K562 (cell line): ENCODE measurements at regions not wholly inside any gene's neighbourhood (a gene's known extent, or its start where the extent isn't known, plus 50 kb on each side); places are given as distances from the start of the nearest gene placed in this dataset.

Experiments
- ATAC-seq: fragments of 200-7000 bp; cut with Tn5 transposase; 3 replicates; pipeline ENCODE4 v1.9.1; 2020; ENCODE audit warnings: moderate library complexity
- BruUV-seq: library from RNA; stranded (reverse); fragments of 400-500 nt; replicated peaks from 2 replicates; lab custom pipeline; 2021; lab: Mats Ljungman, UMichigan
- CTCF ChIA-PET: fragments of 300-600 bp; formaldehyde crosslinking; extraction: SDS; loops from one replicate; lab custom pipeline; 2021; ENCODE audit warnings: low intra/inter-chr PET ratio; lab: Yijun Ruan, JAX
- POLR2A ChIA-PET: fragments of 300-600, 350-650 bp; sonication (Branson Sonifier 250); formaldehyde crosslinking; extraction: SDS; loops from one replicate; lab custom pipeline; 2021; ENCODE audit warnings: antibody characterized with exemption, inconsistent platforms; lab: Yijun Ruan, JAX
- DNase-seq, 4 experiments: peaks; one replicate each; pipeline versions ENCODE4 v3.0.0 to v3.0.0-alpha.2; 2011 to 2018; ENCODE audit warnings: low spot score in 3 of 4, mixed read lengths in 3 of 4; ENCODE audit errors: extremely low read depth in 1 of 4
- FAIRE-seq: peaks from 2 replicates; lab custom pipeline; 2011; peaks lifted over from hg19 to GRCh38; lab: Jason Lieb, UNC
- H2AFZ ChIP-seq: 2 replicates; pipeline ENCODE4 v1.6.0; 2011; ENCODE audit warnings: low read depth, low read length, control low read depth, inconsistent platforms
- H3K27ac ChIP-seq: fragments of 200-600 bp; 3 replicates; pipeline ENCODE4 v1.8.0; 2011; ENCODE audit warnings: low read depth, mild to moderate bottlenecking, control low read depth, inconsistent platforms, low read length, moderate library complexity, mixed read lengths; ENCODE audit errors: extremely low read depth
- H3K27me3 ChIP-seq, 2 experiments: fragments of 300-600 bp in 1 of 2; 2 replicates in 1 of 2; 3 replicates in 1 of 2; pipeline versions ENCODE4 v1.6.0 to v1.8.0; 2011; ENCODE audit warnings: inconsistent platforms in 2 of 2, low read length in 2 of 2, mild to moderate bottlenecking in 1 of 2, mixed read lengths in 1 of 2, moderate library complexity in 1 of 2; ENCODE audit not compliant: control insufficient read depth in 2 of 2, insufficient read depth in 2 of 2
- H3K36me3 ChIP-seq: fragments of 300-600 bp; 3 replicates; pipeline ENCODE4 v1.8.0; 2011; ENCODE audit warnings: mild to moderate bottlenecking, low read length, inconsistent platforms; ENCODE audit not compliant: control insufficient read depth, insufficient read depth
- H3K4me1 ChIP-seq, 2 experiments: fragments of 200-600 bp in 1 of 2; replicated peaks in 1 of 2; 2 replicates in 1 of 2; 3 replicates in 1 of 2; pipeline versions ENCODE4 v1.5.1 to v1.8.0; 2011; ENCODE audit warnings: inconsistent platforms in 2 of 2, low read length in 2 of 2, mild to moderate bottlenecking in 1 of 2, mixed read lengths in 1 of 2, moderate library complexity in 1 of 2; ENCODE audit not compliant: control insufficient read depth in 2 of 2, insufficient read depth in 2 of 2
- H3K4me2 ChIP-seq: 2 replicates; pipeline ENCODE4 v1.6.1; 2011; ENCODE audit warnings: low read length, control low read depth, inconsistent platforms, mixed read lengths; ENCODE audit not compliant: insufficient read depth
- H3K4me3 ChIP-seq: fragments of 200-600 bp; sonication (generic), shearing (Covaris generic); 2 replicates; pipeline ENCODE4 v1.5.1; 2016; ENCODE audit warnings: control low read depth, inconsistent platforms
- H3K79me2 ChIP-seq: fragments of 200-600 bp; 3 replicates; pipeline ENCODE4 v1.8.0; 2011; ENCODE audit warnings: low read length, inconsistent platforms; ENCODE audit not compliant: control insufficient read depth, insufficient read depth
- H3K9ac ChIP-seq, 2 experiments: 2 replicates each; pipeline versions ENCODE4 v1.6.0 to v1.6.1; 2011; ENCODE audit warnings: low read depth in 2 of 2, low read length in 2 of 2, control low read depth in 1 of 2, inconsistent platforms in 1 of 2, mild to moderate bottlenecking in 1 of 2, mixed read lengths in 1 of 2; ENCODE audit not compliant: insufficient read depth in 1 of 2
- H3K9me1 ChIP-seq: one replicate; pipeline ENCODE4 v1.6.0; 2011; ENCODE audit warnings: inconsistent platforms, mild to moderate bottlenecking, low read length, moderate library complexity; ENCODE audit not compliant: control insufficient read depth, insufficient read depth
- H3K9me3 ChIP-seq: replicated peaks from 2 replicates; pipeline ENCODE4 v1.5.1; 2011; ENCODE audit warnings: low read depth, low read length, inconsistent platforms; ENCODE audit not compliant: control insufficient read depth, insufficient read depth
- H4K20me1 ChIP-seq: replicated peaks from 2 replicates; pipeline ENCODE4 v1.6.1; 2011; ENCODE audit warnings: low read length, inconsistent platforms, mixed read lengths; ENCODE audit not compliant: control insufficient read depth, insufficient read depth
- ARNT ChIP-seq, 2 experiments: fragments of 450-650 bp; IDR thresholded peaks; 2 replicates each; pipeline ENCODE4 v1.6.1; 2016; ENCODE audit warnings: mild to moderate bottlenecking in 1 of 2
- C11orf30 ChIP-seq: fragments of 450-650 bp; IDR thresholded peaks from 2 replicates; pipeline ENCODE4 v1.6.1; 2016; ENCODE audit warnings: low read depth, mild to moderate bottlenecking
- CBFA2T2 ChIP-seq: fragments of 450-650 bp; conservative IDR thresholded peaks from 2 replicates; pipeline ENCODE4 v1.6.1; 2017; ENCODE audit warnings: mild to moderate bottlenecking
- CBX1 ChIP-seq: sonication (generic); IDR thresholded peaks from 2 replicates; pipeline ENCODE4 v1.6.1; 2016; ENCODE audit warnings: antibody characterized with exemption, low read depth, mild to moderate bottlenecking
- FOS ChIP-seq: IDR thresholded peaks from 3 replicates; pipeline ENCODE4 v1.6.1; 2011; ENCODE audit not compliant: insufficient read length; ENCODE audit errors: extremely low read depth
- NR3C1 ChIP-seq: sonication (generic); formaldehyde crosslinking; IDR thresholded peaks from 2 replicates; pipeline ENCODE4 v1.8.1; 2022; ENCODE audit warnings: missing genetic modification reagents
- NRF1 ChIP-seq, 2 experiments: fragments of 450-650 bp; IDR thresholded peaks in 1 of 2; conservative IDR thresholded peaks in 1 of 2; 2 replicates each; pipeline ENCODE4 v1.6.1; 2014; ENCODE audit warnings: mild to moderate bottlenecking in 2 of 2
- PHF20 ChIP-seq: fragments of 450-650 bp; IDR thresholded peaks from 2 replicates; pipeline ENCODE4 v1.6.1; 2018; ENCODE audit not compliant: partially characterized antibody
- PPARD ChIP-seq: fragments of 250-450 bp; sonication (Bioruptor Pico); IDR thresholded peaks from 2 replicates; pipeline ENCODE4 v1.8.0; 2022; ENCODE audit warnings: inconsistent platforms, mild to moderate bottlenecking, moderate library complexity
- RBM17 ChIP-seq: fragments of 200-400 bp; formaldehyde crosslinking; IDR thresholded peaks from 2 replicates; pipeline ENCODE4 v1.6.1; 2017; ENCODE audit warnings: low read depth, mild to moderate bottlenecking, low read length, borderline replicate concordance
- SRSF9 ChIP-seq: fragments of 200-400 bp; formaldehyde crosslinking; IDR thresholded peaks from 2 replicates; pipeline ENCODE4 v1.6.1; 2017; ENCODE audit warnings: low read depth, low read length, borderline replicate concordance
- TCF7L2 ChIP-seq: fragments of 150-350 bp; IDR thresholded peaks from 2 replicates; pipeline ENCODE4 v1.6.1; 2016; ENCODE audit warnings: low read depth, mild to moderate bottlenecking, low read length, moderate library complexity
- ZNF717 ChIP-seq: fragments of 250-450 bp; sonication (Bioruptor Pico); IDR thresholded peaks from 2 replicates; pipeline ENCODE4 v1.5.0; 2021
- ZNF764 ChIP-seq: fragments of 250-450 bp; sonication (Bioruptor Pico); IDR thresholded peaks from 2 replicates; pipeline ENCODE4 v1.4.0; 2020; ENCODE audit warnings: low read depth, mild to moderate bottlenecking, moderate library complexity
- in situ Hi-C: fragments of 300-500 bp; cut with MboI; formaldehyde crosslinking; loops from 4 replicates; pipeline ENCODE4 v1.15.0; 2018; ENCODE audit warnings: inconsistent platforms, mixed read lengths
- intact Hi-C: fragments of 100-400 bp; cut with micrococcal nuclease; formaldehyde crosslinking; loops from 2 replicates; pipeline ENCODE4 v1.14.2; 2022
- TF ChIP-seq, protein P1 (sequence below): fragments of 450-650 bp; formaldehyde crosslinking; IDR thresholded peaks from 2 replicates; pipeline ENCODE4 v1.4.0; 2022; ENCODE audit warnings: missing genetic modification characterization
- TF ChIP-seq, protein P2 (sequence below): fragments of 150-350 bp; conservative IDR thresholded peaks from 2 replicates; pipeline ENCODE4 v1.6.1; 2014; ENCODE audit warnings: low read length
- TF ChIP-seq, protein P3 (sequence below): fragments of 450-650 bp; formaldehyde crosslinking; IDR thresholded peaks from 2 replicates; pipeline ENCODE4 v1.4.0; 2020; ENCODE audit warnings: mild to moderate bottlenecking
- TF ChIP-seq, protein P4 (sequence below): fragments of 450-650 bp; IDR thresholded peaks from 2 replicates; pipeline ENCODE4 v1.7.0; 2016; ENCODE audit warnings: borderline replicate concordance

DNA sequence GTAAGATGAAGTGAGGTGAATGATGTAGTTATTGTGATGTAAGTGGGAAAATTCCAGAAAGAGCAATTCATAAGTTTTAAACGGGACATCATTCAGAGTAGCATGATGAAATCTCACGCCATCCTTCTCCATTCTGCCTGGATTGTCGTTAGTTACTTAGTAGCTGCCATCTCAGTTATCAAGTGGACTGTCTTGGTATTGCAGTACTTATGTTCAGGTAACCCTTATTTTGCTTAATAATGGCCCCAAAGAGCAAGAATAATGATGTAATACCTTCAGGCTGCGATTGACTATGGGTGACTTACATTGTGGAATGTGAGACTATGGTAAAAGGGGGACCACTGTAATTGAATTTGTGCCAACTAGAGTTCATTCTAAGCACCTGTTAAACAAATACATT lies 234.1 kb upstream of the TOM1L1 start (continued):
- TF ChIP-seq, protein P1, sequence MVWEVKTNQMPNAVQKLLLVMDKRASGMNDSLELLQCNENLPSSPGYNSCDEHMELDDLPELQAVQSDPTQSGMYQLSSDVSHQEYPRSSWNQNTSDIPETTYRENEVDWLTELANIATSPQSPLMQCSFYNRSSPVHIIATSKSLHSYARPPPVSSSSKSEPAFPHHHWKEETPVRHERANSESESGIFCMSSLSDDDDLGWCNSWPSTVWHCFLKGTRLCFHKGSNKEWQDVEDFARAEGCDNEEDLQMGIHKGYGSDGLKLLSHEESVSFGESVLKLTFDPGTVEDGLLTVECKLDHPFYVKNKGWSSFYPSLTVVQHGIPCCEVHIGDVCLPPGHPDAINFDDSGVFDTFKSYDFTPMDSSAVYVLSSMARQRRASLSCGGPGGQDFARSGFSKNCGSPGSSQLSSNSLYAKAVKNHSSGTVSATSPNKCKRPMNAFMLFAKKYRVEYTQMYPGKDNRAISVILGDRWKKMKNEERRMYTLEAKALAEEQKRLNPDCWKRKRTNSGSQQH (CRISPR knock-in tag): no peak
- TF ChIP-seq C11orf30 (no peak), NR3C1 (CRISPR knock-in tag) (no peak), TCF7L2 (no peak), SRSF9 (no peak), RBM17 (no peak), ZNF764 (CRISPR knock-in tag) (no peak)
- TF ChIP-seq, protein P2, sequence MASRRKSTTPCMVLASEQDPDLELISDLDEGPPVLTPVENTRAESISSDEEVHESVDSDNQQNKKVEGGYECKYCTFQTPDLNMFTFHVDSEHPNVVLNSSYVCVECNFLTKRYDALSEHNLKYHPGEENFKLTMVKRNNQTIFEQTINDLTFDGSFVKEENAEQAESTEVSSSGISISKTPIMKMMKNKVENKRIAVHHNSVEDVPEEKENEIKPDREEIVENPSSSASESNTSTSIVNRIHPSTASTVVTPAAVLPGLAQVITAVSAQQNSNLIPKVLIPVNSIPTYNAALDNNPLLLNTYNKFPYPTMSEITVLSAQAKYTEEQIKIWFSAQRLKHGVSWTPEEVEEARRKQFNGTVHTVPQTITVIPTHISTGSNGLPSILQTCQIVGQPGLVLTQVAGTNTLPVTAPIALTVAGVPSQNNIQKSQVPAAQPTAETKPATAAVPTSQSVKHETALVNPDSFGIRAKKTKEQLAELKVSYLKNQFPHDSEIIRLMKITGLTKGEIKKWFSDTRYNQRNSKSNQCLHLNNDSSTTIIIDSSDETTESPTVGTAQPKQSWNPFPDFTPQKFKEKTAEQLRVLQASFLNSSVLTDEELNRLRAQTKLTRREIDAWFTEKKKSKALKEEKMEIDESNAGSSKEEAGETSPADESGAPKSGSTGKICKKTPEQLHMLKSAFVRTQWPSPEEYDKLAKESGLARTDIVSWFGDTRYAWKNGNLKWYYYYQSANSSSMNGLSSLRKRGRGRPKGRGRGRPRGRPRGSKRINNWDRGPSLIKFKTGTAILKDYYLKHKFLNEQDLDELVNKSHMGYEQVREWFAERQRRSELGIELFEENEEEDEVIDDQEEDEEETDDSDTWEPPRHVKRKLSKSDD: no peak

DNA sequence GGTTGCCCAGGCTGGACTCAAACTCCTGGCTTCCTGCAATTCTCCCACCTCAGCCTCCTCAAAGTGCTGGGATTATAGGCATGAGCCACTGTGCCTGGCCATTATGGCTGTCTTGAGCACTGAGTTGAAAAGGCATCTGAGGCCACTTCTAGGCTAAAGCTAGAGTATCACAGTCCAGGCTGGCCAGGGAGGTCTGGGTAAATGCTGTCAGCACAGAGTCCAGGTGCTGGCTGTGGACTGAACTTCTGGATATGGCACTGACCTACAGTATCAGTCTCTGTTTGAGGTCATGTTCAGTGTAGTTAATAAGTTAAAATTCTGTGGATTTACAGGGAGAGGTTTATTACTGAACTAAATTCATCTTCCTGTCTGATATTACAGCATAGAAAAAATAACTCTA lies 222.5 kb upstream of the TOM1L1 start:
- in situ Hi-C loops: no loop called here
- Histone ChIP-seq H3K9me1 (no peaks in the 10 kb centered on the region), H3K27me3 (no peaks in the 10 kb centered on the region), H3K4me2 (no peak overlapping the region), H3K4me3 (no peak overlapping the region), H3K9me3 (no peaks in the 10 kb centered on the region), H3K4me1 (no peaks in the 10 kb centered on the region), H4K20me1 (no peaks in the 10 kb centered on the region), H3K79me2 (no peaks in the 10 kb centered on the region), H3K9ac (no peak overlapping the region), H3K36me3 (no peaks in the 10 kb centered on the region), H2AFZ (no peak overlapping the region), H3K27ac (no peak overlapping the region)
- ChIA-PET CTCF (no interaction called here), POLR2A (no interaction called here)
- no peak for FAIRE-seq
- intact Hi-C loops: no loop called here
- DNase-seq: no peak
- BruUV-seq: no TSS peak
- TF ChIP-seq FOS (no peak), ARNT (IDR thresholded peaks at IDR 0.05) (no peak), ZNF717 (CRISPR knock-in tag) (no peak), PHF20 (no peak), CBFA2T2 (no peak), CBX1 (no peak), PPARD (no peak), NRF1 (conservative IDR thresholded peaks at IDR 0.05 in 1 of 2, IDR thresholded peaks at IDR 0.05 in 1 of 2) (no peak)
- TF ChIP-seq, protein P3, sequence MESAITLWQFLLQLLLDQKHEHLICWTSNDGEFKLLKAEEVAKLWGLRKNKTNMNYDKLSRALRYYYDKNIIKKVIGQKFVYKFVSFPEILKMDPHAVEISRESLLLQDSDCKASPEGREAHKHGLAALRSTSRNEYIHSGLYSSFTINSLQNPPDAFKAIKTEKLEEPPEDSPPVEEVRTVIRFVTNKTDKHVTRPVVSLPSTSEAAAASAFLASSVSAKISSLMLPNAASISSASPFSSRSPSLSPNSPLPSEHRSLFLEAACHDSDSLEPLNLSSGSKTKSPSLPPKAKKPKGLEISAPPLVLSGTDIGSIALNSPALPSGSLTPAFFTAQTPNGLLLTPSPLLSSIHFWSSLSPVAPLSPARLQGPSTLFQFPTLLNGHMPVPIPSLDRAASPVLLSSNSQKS: no peak
- TF ChIP-seq, protein P4, sequence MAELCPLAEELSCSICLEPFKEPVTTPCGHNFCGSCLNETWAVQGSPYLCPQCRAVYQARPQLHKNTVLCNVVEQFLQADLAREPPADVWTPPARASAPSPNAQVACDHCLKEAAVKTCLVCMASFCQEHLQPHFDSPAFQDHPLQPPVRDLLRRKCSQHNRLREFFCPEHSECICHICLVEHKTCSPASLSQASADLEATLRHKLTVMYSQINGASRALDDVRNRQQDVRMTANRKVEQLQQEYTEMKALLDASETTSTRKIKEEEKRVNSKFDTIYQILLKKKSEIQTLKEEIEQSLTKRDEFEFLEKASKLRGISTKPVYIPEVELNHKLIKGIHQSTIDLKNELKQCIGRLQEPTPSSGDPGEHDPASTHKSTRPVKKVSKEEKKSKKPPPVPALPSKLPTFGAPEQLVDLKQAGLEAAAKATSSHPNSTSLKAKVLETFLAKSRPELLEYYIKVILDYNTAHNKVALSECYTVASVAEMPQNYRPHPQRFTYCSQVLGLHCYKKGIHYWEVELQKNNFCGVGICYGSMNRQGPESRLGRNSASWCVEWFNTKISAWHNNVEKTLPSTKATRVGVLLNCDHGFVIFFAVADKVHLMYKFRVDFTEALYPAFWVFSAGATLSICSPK: no peak
- no peak for ATAC-seq
